NCI-H1436 (cell line): ENCODE measurements at regions not wholly inside any gene's neighbourhood (a gene's known extent, or its start where the extent isn't known, plus 50 kb on each side); places are given as distances from the start of the nearest gene placed in this dataset.

ENCODE experiments used
- DNase-seq: peaks from one replicate; lab custom pipeline; 2025; lab: John Stamatoyannopoulos, UW

DNA sequence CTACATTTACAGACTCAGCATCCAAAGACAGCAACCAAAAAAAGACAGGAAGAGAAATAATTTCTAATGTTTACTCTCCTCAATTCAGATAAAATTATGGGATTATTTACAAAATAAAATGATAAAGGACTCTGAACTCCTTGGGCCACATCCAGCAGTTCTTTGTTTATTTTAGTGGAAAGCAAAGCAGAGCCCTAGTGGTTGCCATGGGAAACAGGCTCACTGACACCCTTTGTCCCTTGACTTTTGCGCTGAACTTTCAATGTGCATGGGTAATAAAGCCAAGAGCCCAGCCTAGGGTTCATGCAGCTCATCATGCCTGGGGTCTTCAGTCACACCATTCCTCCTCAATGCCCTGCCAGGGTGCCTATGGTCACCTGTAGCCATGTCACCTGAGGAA is 442.6 kb upstream of the IGFBP3 start:
- no peak for DNase-seq

DNA sequence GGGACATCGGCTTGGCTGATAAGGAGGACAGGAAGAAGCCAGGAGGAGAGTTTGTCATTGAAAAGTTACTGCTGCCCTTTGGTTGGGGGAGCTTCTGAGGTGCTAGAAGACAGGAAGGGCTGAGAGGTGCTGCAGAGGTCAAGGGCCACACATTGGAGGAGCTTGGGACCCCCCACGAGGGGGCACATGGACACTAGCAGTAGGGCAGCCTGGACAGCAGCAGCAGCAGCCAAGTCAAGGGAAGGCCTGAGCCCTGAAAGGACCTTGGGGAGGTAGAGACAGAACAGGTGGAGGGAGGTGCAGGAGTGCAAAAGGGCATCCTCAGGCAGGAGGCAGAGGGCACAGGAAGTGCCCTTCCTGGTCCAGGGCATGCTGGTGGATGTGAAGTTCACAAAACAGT is 439.7 kb upstream of the IGFBP3 start:
- DNase-seq = no peak

DNA sequence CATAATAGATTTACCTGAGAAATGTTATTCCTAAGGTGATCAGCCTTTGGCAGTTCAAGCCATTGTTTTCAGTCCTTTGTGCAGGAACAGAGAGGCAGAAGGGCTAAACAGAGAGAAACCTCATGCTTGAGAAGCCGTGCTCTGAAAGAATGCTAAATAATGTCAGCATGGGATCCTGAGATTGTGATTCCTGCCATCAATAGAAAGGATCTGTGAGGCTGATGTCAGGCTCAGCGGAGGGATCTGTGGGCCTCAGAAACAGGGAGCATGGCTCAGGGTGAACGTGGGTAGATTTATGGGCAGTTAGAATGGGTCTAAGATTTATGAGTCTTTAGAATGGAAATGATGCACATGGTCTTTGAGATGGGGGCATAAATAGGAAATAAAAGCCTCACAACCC is 439.2 kb upstream of the IGFBP3 start:
- no peak for DNase-seq

DNA sequence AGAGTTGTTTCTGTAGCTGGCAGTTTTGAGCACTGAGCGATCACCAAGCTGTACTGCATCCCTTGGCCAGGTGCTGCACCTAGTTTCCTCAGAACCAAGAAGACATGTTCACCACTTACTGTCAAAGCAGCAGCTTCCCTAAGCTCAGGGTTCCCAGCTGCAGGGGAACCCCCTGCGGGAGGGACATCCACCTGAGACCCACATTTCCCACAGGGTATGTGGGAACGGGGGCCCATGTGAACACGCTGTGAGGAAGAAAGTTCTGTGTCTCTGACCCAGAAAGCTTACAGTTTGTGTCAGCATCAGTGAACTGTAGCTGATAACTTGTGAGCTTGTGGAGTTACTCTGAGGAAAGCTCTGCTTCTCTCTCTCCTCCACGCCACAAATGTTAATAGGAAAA is 436.8 kb upstream of the IGFBP3 start:
- DNase-seq = no peak

DNA sequence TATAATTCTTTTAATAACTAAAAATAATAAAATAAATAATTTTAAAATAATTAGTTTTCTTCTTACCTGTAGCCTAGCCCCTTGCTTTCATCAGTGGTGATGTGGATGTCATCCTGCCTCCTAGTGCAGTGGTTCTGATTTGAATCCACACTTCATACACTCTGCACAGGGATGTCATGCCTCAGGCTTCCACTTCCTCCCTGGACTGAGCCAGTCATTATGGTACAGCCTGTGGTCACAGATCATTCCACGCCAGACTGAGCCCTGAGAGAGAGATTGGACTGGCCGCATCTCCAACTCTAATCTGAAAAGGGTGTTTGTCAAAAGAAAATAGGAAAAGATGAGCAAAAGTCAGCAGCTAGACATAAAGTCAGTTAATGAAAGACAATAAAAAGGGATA is 436.2 kb upstream of the IGFBP3 start:
- DNase-seq = no peak

DNA sequence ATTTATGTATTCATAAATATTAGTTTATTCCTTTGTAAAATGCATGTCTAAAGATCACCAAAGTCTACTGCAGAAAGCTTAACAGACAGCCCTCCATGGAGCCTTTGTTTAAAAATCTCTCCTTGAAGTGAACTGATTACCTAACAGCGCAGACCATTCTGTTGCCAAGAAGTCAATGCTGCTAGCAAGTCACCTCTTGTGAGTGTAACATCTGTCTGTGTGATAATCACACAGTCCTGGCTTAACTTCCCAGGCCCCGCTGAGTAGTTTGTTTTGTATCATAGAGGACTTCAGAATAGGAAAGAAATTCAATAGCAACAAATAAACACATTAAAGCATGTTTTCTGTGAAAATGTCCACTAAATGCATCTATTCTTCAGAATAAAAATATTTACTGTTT is 435.3 kb upstream of the IGFBP3 start:
- DNase-seq = no peak

DNA sequence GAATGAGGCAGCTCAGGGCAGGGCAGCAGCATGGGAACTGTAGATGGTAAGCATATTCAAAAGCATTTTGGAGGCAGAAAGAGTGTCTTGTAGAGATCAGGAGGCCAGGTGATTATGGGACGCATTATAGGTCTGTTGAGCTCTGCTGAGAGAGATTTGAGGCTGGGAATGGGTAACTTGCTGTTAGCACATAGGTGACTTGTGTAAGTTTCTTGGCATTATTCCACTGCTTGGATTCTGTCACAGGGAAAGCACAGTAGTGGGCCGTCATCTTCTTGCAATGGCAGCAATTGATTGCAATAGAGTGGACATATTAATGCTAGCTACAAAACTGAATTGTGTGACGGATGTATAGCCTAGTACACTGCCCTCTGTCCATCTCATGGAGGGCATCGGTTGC is 434.3 kb upstream of the IGFBP3 start:
- no peak for DNase-seq

DNA sequence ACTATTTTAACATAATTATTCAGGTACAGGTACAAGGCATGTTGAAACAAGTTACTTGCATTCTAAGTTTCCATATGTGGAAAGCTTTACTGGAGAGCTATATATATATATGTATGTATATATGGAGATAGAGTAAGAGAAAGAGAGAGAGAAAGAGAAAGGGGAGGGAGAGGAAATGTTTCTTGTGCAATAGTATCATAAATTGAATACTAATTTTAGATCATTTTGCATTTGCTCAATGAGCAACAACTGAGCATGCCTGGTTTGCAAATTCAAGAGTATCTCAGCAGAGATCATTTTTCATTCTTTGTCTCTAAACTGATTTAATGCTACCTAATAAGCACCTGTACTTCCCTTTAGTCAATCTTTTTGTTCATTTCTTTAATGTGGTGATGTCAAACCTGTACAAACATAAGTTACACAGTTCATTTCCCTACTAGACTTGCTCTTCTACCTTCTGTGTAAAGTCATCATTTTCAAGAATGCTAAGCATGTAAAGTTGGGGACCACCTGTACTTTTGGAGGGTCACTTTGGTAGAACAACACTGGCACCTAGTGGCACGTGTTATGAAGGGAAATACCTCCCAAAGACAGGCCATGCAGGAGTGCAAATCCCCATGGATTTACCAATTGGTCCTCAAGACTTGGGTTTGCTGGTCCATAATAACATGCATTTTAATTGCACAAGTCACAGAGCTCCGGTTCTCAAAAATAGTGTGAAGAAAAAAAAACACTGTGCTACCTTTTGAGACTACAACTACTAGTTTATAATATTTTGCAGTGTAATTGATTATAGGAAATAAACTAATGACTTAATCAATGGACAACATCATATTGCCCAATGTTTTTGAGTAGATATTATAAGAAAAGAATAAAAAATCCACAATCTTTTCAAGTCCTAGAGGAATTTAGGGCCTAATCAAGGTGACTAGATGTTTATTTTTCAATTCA is 431.2 kb upstream of the IGFBP3 start:
- no peak for DNase-seq

DNA sequence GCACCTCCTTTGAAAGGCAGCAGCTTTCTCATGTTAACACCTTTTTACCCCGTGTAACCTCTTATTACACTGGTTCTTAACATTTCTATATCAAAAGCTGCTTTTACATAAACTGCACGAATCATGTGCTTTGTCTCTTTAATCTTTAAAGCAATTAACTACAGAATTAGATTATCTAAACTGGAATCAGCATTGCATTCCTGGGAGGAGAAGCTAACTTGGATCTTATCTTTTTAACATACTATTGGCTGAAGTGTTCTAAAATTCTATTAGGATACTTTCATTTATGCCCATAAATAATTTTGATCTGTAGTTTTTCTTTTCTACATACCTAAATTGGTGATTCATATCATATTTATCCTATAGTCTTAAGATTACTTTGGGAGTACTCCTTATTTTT is 428.4 kb upstream of the IGFBP3 start:
- no peak for DNase-seq

DNA sequence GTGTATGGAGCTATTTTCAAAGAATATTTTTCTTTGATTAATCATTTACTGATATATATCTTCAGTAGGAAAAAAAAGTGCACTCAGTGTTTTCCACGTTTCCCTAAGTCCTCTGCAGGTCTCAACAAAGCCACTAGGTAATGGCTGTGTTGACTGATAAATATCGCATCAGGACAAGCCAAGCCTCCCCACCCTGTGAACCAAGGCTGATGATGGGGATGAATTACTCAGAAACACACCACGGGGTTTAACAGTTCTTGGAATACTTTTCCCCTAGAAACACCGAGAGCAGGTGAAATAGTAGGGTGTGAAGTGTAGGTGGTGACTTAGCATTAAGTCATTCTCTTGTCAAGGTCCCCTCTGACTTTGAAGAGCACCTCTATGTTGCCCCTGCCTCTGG is 423.5 kb upstream of the IGFBP3 start:
- no peak for DNase-seq

DNA sequence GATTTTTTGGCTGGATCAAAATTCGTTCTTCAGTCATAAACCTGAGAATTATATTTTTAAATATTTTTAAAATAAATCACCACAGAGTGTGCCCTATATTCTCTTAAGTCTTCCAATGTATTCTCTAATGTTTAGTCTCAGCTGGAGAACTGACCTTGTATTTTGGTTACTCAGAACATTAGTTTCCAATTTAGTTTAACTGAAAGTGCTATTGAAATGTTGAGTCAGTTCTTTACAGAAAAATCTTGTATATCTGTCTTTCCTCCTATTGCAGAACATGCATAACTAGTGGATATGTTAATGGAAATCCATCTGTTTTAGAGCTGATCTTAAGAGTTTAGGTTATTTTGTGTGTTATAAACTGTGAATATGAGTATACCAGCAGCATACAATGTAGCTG is 422.7 kb upstream of the IGFBP3 start:
- no peak for DNase-seq

DNA sequence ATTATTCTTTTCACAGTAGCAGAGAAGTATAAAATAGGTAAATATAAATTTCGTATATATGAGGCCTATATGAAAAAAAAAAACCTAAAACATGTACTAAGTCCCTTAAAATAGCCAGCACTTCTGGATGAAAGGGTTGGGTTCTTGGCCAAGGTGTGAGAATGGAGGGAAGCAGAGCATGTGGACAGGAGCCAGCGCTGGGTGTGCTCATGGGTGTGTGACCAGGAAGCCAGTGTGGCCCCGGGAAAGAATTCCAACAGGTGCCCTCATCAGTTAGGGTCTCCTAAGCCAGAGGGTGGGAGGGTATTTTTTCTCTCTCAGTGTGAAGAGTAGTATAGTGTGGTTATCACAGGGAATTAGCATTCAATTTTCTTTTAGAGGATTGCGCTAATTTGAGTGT is 401.9 kb upstream of the IGFBP3 start:
- no peak for DNase-seq

DNA sequence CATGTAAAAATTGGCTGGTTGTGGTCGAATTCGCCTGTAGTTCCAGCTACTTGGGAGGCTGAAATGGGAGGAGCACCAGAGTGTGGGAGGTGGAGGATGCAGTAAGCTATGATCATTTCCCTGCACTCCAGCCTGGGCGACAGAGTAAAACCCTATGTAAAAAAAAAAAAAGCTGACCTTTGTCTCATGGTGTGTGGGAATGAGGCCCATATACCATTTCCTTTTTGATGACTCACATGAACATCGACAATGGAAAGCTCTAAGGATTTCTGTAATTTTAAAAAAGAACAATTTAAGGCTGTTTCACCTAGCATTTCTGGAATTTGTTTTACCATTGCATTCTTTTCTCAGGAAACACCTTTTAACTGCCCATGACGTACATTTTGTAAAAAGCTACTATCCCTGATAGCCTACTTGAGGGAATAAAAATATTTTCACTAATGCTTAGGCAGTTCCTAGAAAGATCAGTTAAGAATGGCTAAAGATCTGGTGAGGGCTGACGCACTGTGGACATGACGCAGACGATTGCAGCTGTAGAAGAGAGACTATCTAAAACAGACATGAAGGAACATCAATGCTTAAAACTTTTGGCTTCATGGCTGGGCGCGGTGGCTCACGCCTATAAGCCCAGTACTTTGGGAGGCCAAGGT is 400.6 kb upstream of the IGFBP3 start:
- no peak for DNase-seq

DNA sequence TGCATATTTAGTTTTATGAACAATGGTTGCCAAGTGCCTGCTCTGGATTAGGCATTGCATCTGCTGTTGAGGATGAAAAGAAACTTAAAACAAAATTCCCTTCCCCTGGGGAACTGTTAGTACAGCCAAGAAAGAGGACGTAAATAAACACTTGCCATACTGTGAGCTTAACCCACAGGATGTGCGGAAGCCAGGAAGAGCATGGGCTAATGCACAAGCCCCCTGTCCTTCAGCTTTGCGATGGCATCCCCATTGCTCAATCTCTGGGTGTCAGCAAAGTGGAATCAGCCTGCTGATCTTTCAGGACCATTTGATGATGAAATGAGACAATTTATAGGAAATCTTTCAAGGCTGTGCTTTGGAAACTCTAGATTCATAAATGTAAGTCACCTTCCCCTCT is 399.9 kb upstream of the IGFBP3 start:
- no peak for DNase-seq

DNA sequence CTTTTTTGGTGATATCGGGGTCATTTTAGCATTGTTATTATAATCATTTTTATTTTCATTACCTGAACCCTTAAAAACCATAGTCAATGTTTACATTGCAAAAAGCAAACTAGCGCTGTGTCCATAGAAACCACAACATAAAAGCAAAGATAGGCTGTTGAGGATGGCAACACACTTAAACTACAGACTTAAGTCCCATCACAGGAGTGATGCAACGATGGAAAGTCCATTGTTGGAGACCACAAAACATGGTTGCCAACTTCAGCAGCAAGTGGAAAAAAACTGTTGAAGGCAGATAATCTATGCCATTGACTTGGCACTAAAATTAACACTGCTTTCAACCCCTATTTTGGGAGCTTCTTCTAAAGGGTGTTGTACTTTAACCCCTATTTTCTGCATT is 398.8 kb upstream of the IGFBP3 start:
- no peak for DNase-seq

DNA sequence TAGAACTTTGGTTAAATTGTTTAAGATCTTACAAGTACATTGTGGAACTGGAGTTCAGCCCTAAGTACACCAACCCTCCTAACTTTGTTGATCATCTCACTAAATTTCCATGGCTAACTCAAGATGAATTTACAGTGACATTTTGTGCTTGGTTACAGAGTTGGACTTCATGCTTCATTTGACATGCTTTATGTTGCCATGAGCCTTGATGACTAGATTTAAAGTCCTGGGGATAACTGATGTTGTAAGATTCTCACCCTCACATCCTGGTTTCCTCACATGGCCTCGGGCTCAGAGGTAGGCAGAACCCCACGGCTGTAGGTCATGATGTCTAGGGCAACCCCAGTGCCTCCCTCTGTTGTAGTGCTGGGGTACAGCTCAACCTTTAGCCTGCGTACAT is 397.2 kb upstream of the IGFBP3 start:
- DNase-seq = no peak

DNA sequence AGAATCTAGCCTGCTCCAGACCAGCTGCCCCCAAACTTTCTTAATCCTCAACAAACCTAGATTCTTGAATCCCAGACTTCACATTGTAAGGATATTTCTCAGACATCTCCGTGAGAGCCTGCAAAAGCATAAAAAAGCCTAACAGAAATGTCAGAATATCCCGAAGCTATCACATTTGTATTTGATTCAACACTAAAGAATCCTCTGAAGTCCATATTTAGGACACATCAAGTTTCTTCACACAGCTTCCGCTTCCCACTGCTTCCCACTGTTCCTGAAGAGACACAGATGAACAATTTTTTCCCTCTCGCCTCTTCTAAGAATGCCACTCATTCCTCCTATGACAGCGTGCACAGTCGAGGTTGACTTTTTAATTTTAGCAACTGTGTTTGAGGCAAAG is 396.2 kb upstream of the IGFBP3 start:
- no peak for DNase-seq

DNA sequence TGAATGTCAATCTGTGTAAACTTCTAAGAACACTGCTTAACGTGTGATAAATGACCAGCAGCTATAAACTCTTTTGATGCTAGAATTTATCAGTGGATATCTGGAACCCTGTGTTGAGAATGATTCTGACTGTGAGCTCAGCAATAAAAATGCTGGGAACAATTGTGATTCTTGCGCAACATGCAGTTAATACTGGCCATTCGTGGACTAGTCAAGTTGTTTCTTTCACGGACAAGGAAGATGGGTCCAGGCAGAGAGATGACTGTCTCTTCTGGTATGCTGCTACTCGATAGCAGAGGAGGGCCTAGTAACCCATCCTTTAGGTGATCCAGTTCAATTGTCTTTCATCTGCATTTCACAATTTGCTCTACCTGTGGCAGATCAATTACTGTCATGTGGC is 394.8 kb upstream of the IGFBP3 start:
- DNase-seq = no peak

DNA sequence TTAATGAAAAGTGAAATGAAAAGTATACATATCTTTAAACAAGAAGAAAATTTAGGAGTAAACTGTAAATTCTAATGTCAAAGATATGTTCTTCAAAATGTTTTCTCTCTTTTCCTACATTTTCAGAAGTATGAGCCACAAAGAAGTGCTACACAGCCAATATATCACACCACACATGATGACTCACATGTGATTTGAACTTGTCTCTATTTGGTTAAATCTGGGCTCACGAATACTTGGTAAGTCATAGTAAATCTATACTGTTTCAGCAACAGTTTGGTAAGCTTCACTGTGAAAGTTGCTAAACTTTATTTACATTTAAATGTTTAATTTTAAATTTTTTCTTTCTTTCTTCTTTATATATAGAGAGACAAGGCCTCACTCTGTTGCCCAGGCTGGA is 380.6 kb upstream of the IGFBP3 start:
- no peak for DNase-seq

DNA sequence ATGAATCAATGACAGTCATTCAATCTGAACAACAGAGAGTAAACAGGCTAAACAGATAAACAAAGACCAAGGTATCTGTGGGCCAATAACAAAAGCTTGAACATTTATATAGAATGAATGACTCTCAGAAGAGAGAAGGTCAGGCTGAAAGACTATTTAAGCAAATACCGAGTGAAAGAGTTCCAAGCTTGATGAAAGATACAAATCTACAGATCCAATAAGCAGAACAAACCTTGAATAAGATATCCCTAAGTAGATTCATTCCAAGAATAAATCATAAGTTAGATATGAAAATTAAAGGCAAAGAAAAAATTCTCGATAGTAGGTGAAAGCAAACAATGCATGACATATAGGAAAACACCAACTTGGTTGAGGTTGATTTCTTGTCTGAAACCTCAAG is 376.4 kb upstream of the IGFBP3 start:
- no peak for DNase-seq

DNA sequence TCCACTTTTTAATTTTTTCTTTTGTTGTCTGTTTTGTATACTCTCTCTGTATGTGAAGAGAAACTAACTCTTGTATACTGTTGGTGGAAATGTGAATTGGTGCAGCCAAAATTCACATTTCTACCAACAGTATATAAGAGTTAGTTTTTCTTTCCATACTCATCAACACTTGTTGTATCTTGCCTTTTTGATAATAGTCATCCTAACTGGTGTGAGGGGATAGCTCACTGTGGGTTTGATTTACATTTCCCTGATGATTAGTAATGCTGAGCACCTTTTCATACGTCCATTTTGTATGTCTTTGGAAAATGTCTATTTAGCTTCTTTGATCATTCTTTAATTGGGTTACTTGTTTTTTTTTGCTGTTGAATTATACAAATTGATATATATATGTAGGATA is 375.5 kb upstream of the IGFBP3 start:
- no peak for DNase-seq

DNA sequence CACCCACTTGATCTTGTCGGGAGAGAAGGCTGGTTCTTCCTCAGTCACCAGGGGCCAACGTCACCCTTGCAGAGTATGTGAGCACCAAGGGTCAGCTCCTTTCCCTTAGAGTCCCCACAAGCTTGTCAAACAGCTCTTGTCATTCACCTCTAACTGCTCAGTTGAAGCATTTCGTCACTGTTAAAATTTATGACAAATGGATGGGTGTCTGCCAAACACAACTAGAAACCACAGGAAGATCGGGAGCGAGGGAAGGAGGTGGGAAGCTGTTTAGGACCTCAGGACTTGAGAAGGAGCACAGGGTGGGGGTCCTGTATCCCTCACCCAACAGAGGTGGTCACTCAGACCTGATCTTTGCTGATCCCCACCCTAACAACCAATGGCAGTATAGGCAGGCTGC is 373.3 kb upstream of the IGFBP3 start:
- no peak for DNase-seq

DNA sequence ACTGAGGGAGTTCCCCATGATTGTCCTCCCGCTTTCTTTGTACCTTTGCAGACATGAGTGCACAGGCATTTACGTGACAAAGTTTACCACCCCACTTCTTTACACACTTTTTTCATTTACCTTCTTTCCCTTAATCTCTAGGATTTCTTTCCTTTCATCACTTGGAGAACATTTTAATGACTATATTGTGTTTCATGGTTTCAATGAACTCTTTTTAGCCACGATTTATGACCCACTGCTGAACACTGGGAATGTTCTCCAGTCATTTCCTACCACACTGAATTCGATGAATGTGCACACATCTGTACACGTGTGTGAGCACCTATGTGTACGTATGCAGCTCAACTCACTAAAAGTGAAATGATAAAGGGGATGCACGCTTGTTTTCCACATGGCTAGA is 371.7 kb upstream of the IGFBP3 start:
- DNase-seq = no peak
